G401.6 (cell line): ENCODE measurements at regions not wholly inside any gene's neighbourhood (a gene's known extent, or its start where the extent isn't known, plus 50 kb on each side); places are given as distances from the start of the nearest gene placed in this dataset.

Experiments used
- FAIRE-seq: peaks from 2 replicates; lab custom pipeline; 2012; peaks lifted over from hg19 to GRCh38; lab: Jason Lieb, UNC

- no peak for FAIRE-seq
These were observed 73.4 kb upstream of the KCNMA1 start for GRCh38 chr10:77710759-77711682.

GRCh38 chr10:77710081-77710551 is 72.5 kb upstream of the KCNMA1 start:
- FAIRE-seq: no peak

GRCh38 chr10:77707570-77707969 is 70.0 kb upstream of the KCNMA1 start:
- no peak for FAIRE-seq

GRCh38 chr10:77702166-77702565 is 64.6 kb upstream of the KCNMA1 start:
- FAIRE-seq: no peak

GRCh38 chr10:77700086-77700485 is 62.5 kb upstream of the KCNMA1 start:
- no peak for FAIRE-seq

GRCh38 chr10:77699080-77699645 is 61.6 kb upstream of the KCNMA1 start:
- no peak for FAIRE-seq

- FAIRE-seq: no peak
These were observed 60.8 kb upstream of the KCNMA1 start for GRCh38 chr10:77698267-77698931.

- no peak for FAIRE-seq
These were observed 59.0 kb upstream of the KCNMA1 start for GRCh38 chr10:77696584-77696983.

GRCh38 chr10:77695186-77695585 is 57.6 kb upstream of the KCNMA1 start:
- no peak for FAIRE-seq

GRCh38 chr10:77692782-77693181 is 55.2 kb upstream of the KCNMA1 start:
- no peak for FAIRE-seq

- FAIRE-seq: no peak
These were observed 51.7 kb upstream of the KCNMA1 start for GRCh38 chr10:77689339-77689738.

- no peak for FAIRE-seq
These were observed 50.0 kb upstream of the KCNMA1 start for GRCh38 chr10:77687621-77688020.
